WTC11 (cell line): ENCODE measurements at regions not wholly inside any gene's neighbourhood (a gene's known extent, or its start where the extent isn't known, plus 50 kb on each side); places are given as distances from the start of the nearest gene placed in this dataset.

ENCODE experiments used
- ATAC-seq: fragments of 200-7000 bp; cut with Tn5 transposase; 2 replicates; pipeline ENCODE4 v1.10.0; 2021; ENCODE audit warnings: mild to moderate bottlenecking, moderate library complexity
- CTCF ChIA-PET: fragments of 300-600 bp; sonication (Branson Sonifier 250); formaldehyde crosslinking; loops from one replicate; lab custom pipeline; 2021; ENCODE audit warnings: antibody characterized with exemption; lab: Charles Lee
- POLR2A ChIA-PET: fragments of 350-600 bp; sonication (Branson Sonifier 250); formaldehyde crosslinking; loops from one replicate; lab custom pipeline; 2021; ENCODE audit warnings: antibody characterized with exemption; lab: Charles Lee
- DNase-seq: peaks from one replicate; pipeline ENCODE4 v3.0.0; 2021; ENCODE audit warnings: low spot score
- H3K27ac Mint-ChIP-seq: 2 replicates; pipeline ENCODE4 v1.8.0; 2021; ENCODE audit warnings: mixed read lengths
- H3K27me3 Mint-ChIP-seq: 2 replicates; pipeline ENCODE4 v1.8.0; 2021; ENCODE audit warnings: low read depth, mild to moderate bottlenecking, moderate library complexity, mixed read lengths
- H3K36me3 Mint-ChIP-seq: 2 replicates; pipeline ENCODE4 v1.8.0; 2021; ENCODE audit warnings: mixed read lengths
- H3K4me1 Mint-ChIP-seq: 2 replicates; pipeline ENCODE4 v1.8.0; 2022; ENCODE audit warnings: mixed read lengths
- H3K4me3 Mint-ChIP-seq: 2 replicates; pipeline ENCODE4 v1.8.0; 2021; ENCODE audit warnings: mild to moderate bottlenecking, moderate library complexity, mixed read lengths
- H3K9me3 Mint-ChIP-seq: 2 replicates; pipeline ENCODE4 v1.8.0; 2021; ENCODE audit warnings: mixed read lengths
- AR ChIP-seq: fragments of 250-450 bp; sonication (Bioruptor Pico); IDR thresholded peaks from 2 replicates; pipeline ENCODE4 v1.9.0; 2021; ENCODE audit warnings: mild to moderate bottlenecking
- ESRRA ChIP-seq: sonication (generic); formaldehyde crosslinking; IDR thresholded peaks from 2 replicates; pipeline ENCODE4 v1.8.1; 2022; ENCODE audit warnings: mild to moderate bottlenecking, missing genetic modification reagents, borderline replicate concordance
- FOXP1 ChIP-seq: sonication (generic); formaldehyde crosslinking; IDR thresholded peaks from 2 replicates; pipeline ENCODE4 v1.8.0; 2022; ENCODE audit warnings: missing genetic modification reagents, mild to moderate bottlenecking, moderate library complexity, borderline replicate concordance
- GTF2I ChIP-seq: fragments of 250-450 bp; sonication (Bioruptor Pico); conservative IDR thresholded peaks from 2 replicates; pipeline ENCODE4 v1.4.0; 2021; ENCODE audit warnings: mild to moderate bottlenecking
- IRF1 ChIP-seq: sonication (generic); formaldehyde crosslinking; IDR thresholded peaks from 2 replicates; pipeline ENCODE4 v1.8.0; 2023; ENCODE audit warnings: missing genetic modification reagents
- JAZF1 ChIP-seq: fragments of 250-450 bp; sonication (Bioruptor Pico); IDR thresholded peaks from 2 replicates; pipeline ENCODE4 v1.9.0; 2021; ENCODE audit warnings: moderate library complexity, mild to moderate bottlenecking, inconsistent platforms
- JUN ChIP-seq: sonication (generic); formaldehyde crosslinking; IDR thresholded peaks from 2 replicates; pipeline ENCODE4 v1.8.0; 2023; ENCODE audit warnings: mild to moderate bottlenecking, missing genetic modification reagents
- NR1H2 ChIP-seq: sonication (generic); formaldehyde crosslinking; IDR thresholded peaks from 2 replicates; pipeline ENCODE4 v1.9.0; 2021; ENCODE audit warnings: mild to moderate bottlenecking, moderate library complexity, missing genetic modification reagents
- NR2C2 ChIP-seq: sonication (generic); formaldehyde crosslinking; IDR thresholded peaks from 2 replicates; pipeline ENCODE4 v1.8.0; 2022; ENCODE audit warnings: mild to moderate bottlenecking, missing genetic modification reagents
- OVOL2 ChIP-seq: fragments of 250-450 bp; sonication (Bioruptor Pico); IDR thresholded peaks from 2 replicates; pipeline ENCODE4 v1.9.0; 2021; ENCODE audit warnings: mild to moderate bottlenecking, borderline replicate concordance
- RELA ChIP-seq: sonication (generic); formaldehyde crosslinking; IDR thresholded peaks from 2 replicates; pipeline ENCODE4 v1.8.1; 2022; ENCODE audit warnings: missing genetic modification reagents, mild to moderate bottlenecking, borderline replicate concordance
- RORB ChIP-seq: fragments of 250-450 bp; sonication (Bioruptor Pico); IDR thresholded peaks from 2 replicates; pipeline ENCODE4 v1.9.0; 2021; ENCODE audit warnings: mild to moderate bottlenecking
- SMAD3 ChIP-seq: sonication (generic); formaldehyde crosslinking; IDR thresholded peaks from 2 replicates; pipeline ENCODE4 v1.8.0; 2022; ENCODE audit warnings: missing genetic modification reagents, mild to moderate bottlenecking, borderline replicate concordance
- SP1 ChIP-seq: sonication (generic); formaldehyde crosslinking; conservative IDR thresholded peaks from 2 replicates; pipeline ENCODE4 v1.8.1; 2022; ENCODE audit warnings: missing genetic modification reagents
- TEAD1 ChIP-seq: sonication (generic); formaldehyde crosslinking; IDR thresholded peaks from 2 replicates; pipeline ENCODE4 v1.8.0; 2022; ENCODE audit warnings: mild to moderate bottlenecking, missing genetic modification reagents
- TEAD4 ChIP-seq: sonication (generic); formaldehyde crosslinking; IDR thresholded peaks from 2 replicates; pipeline ENCODE4 v1.8.0; 2022; ENCODE audit warnings: mild to moderate bottlenecking, missing genetic modification reagents
- ZNF317 ChIP-seq: sonication (generic); formaldehyde crosslinking; IDR thresholded peaks from 2 replicates; pipeline ENCODE4 v1.8.1; 2023; ENCODE audit warnings: low read depth, mild to moderate bottlenecking, moderate library complexity, missing genetic modification reagents, borderline replicate concordance
- ZNF512 ChIP-seq: sonication (generic); formaldehyde crosslinking; IDR thresholded peaks from 2 replicates; pipeline ENCODE4 v1.8.1; 2022; ENCODE audit warnings: missing genetic modification reagents, borderline replicate concordance
- ZNF532 ChIP-seq: fragments of 250-450 bp; sonication (Bioruptor Pico); IDR thresholded peaks from 2 replicates; pipeline ENCODE4 v1.9.0; 2021; ENCODE audit warnings: mild to moderate bottlenecking, borderline replicate concordance
- TF ChIP-seq, protein P1 (sequence below): sonication (generic); formaldehyde crosslinking; IDR thresholded peaks from 2 replicates; pipeline ENCODE4 v1.8.0; 2023; ENCODE audit warnings: mild to moderate bottlenecking, missing genetic modification reagents
- TF ChIP-seq, protein P2 (sequence below): sonication (generic); formaldehyde crosslinking; IDR thresholded peaks from 2 replicates; pipeline ENCODE4 v1.8.1; 2023; ENCODE audit warnings: mild to moderate bottlenecking, missing genetic modification reagents

GRCh38 chr6:164424489-164424888, 884.9 kb downstream of the C6orf118 start:
- no peak overlapping the region for H3K4me3 Mint-ChIP-seq
- POLR2A ChIA-PET, result no interaction called here
- CTCF ChIA-PET, result no interaction called here
- TF ChIP-seq FOXP1 (CRISPR knock-in tag) (no peak), TEAD1 (CRISPR knock-in tag) (no peak), NR2C2 (CRISPR knock-in tag) (no peak), ESRRA (CRISPR knock-in tag) (no peak), TEAD4 (no peak), JUN (no peak), RORB (CRISPR knock-in tag) (no peak), ZNF512 (no peak), SP1 (CRISPR knock-in tag) (no peak)
- TF ChIP-seq, protein P1, sequence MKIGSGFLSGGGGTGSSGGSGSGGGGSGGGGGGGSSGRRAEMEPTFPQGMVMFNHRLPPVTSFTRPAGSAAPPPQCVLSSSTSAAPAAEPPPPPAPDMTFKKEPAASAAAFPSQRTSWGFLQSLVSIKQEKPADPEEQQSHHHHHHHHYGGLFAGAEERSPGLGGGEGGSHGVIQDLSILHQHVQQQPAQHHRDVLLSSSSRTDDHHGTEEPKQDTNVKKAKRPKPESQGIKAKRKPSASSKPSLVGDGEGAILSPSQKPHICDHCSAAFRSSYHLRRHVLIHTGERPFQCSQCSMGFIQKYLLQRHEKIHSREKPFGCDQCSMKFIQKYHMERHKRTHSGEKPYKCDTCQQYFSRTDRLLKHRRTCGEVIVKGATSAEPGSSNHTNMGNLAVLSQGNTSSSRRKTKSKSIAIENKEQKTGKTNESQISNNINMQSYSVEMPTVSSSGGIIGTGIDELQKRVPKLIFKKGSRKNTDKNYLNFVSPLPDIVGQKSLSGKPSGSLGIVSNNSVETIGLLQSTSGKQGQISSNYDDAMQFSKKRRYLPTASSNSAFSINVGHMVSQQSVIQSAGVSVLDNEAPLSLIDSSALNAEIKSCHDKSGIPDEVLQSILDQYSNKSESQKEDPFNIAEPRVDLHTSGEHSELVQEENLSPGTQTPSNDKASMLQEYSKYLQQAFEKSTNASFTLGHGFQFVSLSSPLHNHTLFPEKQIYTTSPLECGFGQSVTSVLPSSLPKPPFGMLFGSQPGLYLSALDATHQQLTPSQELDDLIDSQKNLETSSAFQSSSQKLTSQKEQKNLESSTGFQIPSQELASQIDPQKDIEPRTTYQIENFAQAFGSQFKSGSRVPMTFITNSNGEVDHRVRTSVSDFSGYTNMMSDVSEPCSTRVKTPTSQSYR (CRISPR knock-in tag), result no peak
- no peak for ATAC-seq
- H3K36me3 Mint-ChIP-seq, result peaks cover 48% of the 10 kb centered on the region
- no peak overlapping the region for H3K27ac Mint-ChIP-seq
- H3K9me3 Mint-ChIP-seq, result peaks cover 52% of the 10 kb centered on the region
- no peak for DNase-seq
- H3K4me1 Mint-ChIP-seq, result no peaks in the 10 kb centered on the region
- H3K27me3 Mint-ChIP-seq, result peaks cover 5% of the 10 kb centered on the region

DNA sequence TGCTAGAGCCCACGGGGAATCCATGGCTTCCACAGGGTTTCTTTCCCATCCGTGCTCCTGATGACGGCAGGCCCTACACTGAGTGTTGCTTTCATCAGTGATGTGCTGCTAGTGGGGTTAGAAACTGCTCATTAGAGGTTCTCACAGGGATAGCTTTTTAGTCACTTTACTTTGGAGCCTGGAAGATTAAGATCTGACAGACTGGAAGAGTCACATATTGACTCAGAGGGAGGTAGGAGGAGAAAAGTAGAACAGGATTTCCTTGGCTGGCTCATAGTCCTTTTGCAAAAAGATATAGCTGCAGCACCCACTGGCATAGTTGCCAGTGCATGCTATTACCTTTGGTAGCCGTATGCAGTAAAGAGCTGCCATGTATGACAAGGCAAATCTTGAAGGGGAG, 890.3 kb downstream of the C6orf118 start:
- POLR2A ChIA-PET, result no interaction called here
- peaks cover 16% of the 10 kb centered on the region for H3K4me1 Mint-ChIP-seq
- peaks cover 5% of the 10 kb centered on the region for H3K27me3 Mint-ChIP-seq
- no peak overlapping the region for H3K27ac Mint-ChIP-seq
- H3K4me3 Mint-ChIP-seq, result no peak overlapping the region
- TF ChIP-seq IRF1, result no peak
- TF ChIP-seq ZNF317, result no peak
- TF ChIP-seq JAZF1, result no peak
- no peak for TF ChIP-seq RELA (CRISPR knock-in tag)
- no peak for TF ChIP-seq GTF2I
- no peak for TF ChIP-seq OVOL2
- TF ChIP-seq, all 79 proteins: peak for 0
- Mint-ChIP-seq H3K9me3 (peaks cover 37% of the 10 kb centered on the region), H3K36me3 (peaks cover 39% of the 10 kb centered on the region)
- CTCF ChIA-PET, result no interaction called here
- ATAC-seq (no peak), DNase-seq (no peak)

- Mint-ChIP-seq H3K27me3 (peaks cover 5% of the 10 kb centered on the region), H3K36me3 (peaks cover 30% of the 10 kb centered on the region), H3K9me3 (peaks cover 29% of the 10 kb centered on the region), H3K27ac (no peak overlapping the region), H3K4me3 (no peak overlapping the region), H3K4me1 (peaks cover 19% of the 10 kb centered on the region)
- DNase-seq (no peak), ATAC-seq (no peak)
- ChIA-PET POLR2A (no interaction called here), CTCF (interaction anchor here (0.9 kb wide), 1 partner anchor 62 kb away, joined by 3 read pairs; no protein-coding TSS in a partner anchor)
- TF ChIP-seq ZNF532, result no peak
- TF ChIP-seq, protein P2, sequence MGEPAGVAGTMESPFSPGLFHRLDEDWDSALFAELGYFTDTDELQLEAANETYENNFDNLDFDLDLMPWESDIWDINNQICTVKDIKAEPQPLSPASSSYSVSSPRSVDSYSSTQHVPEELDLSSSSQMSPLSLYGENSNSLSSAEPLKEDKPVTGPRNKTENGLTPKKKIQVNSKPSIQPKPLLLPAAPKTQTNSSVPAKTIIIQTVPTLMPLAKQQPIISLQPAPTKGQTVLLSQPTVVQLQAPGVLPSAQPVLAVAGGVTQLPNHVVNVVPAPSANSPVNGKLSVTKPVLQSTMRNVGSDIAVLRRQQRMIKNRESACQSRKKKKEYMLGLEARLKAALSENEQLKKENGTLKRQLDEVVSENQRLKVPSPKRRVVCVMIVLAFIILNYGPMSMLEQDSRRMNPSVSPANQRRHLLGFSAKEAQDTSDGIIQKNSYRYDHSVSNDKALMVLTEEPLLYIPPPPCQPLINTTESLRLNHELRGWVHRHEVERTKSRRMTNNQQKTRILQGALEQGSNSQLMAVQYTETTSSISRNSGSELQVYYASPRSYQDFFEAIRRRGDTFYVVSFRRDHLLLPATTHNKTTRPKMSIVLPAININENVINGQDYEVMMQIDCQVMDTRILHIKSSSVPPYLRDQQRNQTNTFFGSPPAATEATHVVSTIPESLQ (CRISPR knock-in tag), result no peak
- TF ChIP-seq SP1 (CRISPR knock-in tag), result no peak
- TF ChIP-seq NR2C2 (CRISPR knock-in tag), result no peak
- no peak for TF ChIP-seq SMAD3 (CRISPR knock-in tag)
- TF ChIP-seq NR1H2 (CRISPR knock-in tag), result no peak
- no peak for TF ChIP-seq AR (CRISPR knock-in tag)
These were observed 891.2 kb downstream of the C6orf118 start for GRCh38 chr6:164418262-164418588.
